Activated naive CD4-positive, alpha-beta T cell treated with Interleukin-2 at 50 U/mL for 16 hours (primary cell): ENCODE measurements at regions not wholly inside any gene's neighbourhood (a gene's known extent, or its start where the extent isn't known, plus 50 kb on each side); places are given as distances from the start of the nearest gene placed in this dataset.
A peak's percentile ranks its signal among the peaks of the same experiment; 100 is the strongest.

Experiments
- DNase-seq: peaks from one replicate; pipeline ENCODE4 v3.0.0-alpha.2; 2020

DNA sequence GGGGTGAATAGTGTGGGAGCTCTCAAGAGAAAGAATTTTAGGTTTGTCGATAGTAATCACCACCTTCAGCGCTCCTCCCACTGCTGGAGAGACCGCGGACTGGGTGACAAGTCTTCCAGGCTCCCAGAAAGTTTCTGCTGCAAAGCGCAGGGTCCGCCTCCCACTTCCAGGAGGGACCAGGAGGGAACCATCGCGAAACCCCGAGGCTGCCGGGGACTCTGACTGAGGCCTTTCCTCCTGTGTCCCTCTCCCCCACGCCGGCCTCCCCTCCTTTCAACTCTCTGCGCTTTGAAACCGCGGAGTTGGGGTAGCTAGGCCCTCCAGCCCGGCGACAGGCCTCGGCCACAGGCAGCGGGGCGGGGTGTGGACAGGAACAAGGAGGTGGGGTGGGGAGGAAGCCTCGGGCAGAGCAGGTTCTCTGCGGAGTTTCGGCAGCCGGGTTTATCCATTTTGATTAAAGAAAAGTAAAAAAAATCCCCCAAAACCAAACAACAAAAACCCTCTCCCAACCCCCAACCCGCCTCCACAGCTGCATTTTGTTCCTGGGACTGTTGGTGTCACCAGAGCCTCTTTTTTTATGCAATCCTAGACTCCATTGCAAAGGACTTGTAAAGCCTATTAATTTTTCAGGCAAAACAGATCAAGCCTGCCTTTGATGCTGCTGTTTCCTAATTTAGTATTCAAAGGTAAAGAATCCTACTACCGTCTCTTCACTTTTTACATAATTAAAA, 157.2 kb downstream of the TM9SF2 start:
- peak; percentile 55 for DNase-seq

DNA sequence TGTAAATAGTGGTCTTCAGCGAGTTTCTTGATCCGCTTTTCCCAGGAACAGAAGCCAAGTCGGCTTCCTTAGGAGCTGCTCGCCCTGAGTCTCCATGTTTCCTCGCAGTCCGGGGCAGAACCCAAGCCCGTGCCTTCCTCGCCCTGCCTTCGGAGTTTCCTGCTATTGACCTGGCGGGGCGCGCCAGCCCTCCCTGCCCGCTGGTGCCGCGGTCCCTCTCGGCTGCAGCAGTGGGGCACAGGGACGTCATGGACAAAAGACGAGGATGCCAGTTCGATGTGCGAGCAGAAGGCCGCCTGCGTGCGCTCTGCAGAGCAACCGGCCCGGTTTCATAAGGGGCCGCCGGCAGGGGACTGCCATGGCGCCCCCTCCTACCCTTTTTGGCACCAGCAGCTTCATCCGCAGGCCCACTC, 156.6 kb downstream of the TM9SF2 start:
- DNase-seq, result peak; percentile 37

DNA sequence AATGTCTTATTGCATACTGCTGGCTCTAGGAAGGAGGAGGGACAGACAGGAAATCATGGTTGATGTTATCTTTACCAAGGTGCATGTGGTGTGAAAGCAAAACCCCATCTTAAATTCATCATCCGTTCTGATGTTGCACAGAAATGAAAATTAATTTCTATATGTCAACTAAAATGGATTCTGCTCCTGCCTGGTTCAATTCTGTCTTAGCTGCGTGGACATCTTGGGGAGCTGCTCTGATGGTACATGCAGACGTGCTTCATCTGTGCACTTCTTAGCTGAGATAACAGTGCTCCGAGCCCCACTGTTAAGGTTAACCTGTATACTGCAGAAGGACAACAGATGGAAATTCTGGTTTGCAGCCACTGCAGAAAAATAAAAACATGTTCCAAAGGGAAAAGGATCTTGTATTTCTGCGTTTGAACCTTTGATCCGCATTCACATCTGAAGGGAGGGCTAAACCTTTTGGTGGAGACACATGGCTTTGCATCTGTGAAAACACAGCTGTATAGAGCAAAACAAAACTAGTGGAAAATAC, 155.6 kb downstream of the TM9SF2 start:
- peak; percentile 18 for DNase-seq

DNA sequence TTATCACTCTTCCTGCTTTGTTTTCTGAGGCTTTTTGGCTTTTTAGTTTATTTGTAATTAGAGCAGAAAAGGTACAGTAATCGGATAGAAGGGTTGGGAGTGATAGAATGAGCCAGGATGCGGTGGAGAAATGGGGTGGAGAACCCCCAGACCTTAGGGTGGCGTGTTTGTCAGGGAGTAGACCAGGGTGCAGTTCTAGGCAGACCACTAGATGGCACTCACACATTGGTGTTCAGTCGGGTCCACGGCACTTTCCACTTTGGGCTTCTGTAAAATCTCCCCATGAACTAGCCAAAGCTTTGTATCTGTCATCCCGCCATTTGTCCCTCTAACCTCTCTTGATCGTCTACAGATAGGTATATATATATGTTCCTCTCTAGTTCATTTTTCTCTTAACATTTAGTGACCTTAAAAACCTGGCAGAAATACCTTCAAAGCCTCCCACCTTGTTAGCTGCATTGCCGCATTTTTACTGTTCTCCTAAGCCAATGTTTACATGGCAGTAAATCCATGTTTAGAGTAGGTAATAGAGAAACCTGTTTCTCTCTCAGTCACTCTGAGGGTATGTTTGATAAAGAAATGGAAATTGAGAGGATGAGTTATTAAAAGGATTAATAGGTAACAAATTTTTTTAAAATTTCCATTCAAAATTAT, 154.9 kb downstream of the TM9SF2 start:
- DNase-seq, result peak; percentile 84

DNA sequence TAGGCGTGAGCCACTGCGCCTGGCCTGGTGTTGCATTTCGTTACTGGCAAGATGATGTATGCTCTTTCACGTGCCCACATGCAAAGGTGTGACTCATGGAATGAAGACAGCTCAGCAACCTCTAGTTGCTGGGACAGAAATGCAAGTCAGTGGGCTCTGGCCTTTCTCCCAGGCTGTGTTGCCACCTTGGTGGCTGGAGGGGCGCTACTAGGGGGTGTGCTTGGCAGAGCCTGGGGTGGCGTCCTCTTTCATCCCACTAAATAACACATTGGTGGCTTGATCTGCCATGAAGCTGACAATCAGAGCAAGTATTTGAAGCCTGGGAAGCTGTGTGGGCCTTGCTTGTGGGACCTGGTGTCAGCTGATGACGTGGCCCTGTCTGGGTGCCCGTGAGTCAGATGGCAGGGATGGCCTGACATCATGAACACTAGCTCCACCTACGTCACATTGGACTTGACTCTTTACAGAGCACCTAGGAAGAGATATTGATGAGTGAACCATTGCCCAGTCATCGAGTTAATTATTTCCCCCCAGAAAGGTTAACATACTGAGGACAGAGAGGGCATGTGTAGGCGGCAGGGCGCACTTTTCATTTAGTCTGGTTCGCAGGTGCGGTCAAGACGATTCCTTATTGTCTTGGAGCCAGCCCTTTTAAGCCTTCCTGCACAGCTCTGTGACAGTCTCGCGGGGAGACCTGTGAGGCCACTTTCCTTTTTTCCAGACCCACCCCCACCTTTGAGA, 154.2 kb downstream of the TM9SF2 start:
- DNase-seq, result peak; percentile 37

DNA sequence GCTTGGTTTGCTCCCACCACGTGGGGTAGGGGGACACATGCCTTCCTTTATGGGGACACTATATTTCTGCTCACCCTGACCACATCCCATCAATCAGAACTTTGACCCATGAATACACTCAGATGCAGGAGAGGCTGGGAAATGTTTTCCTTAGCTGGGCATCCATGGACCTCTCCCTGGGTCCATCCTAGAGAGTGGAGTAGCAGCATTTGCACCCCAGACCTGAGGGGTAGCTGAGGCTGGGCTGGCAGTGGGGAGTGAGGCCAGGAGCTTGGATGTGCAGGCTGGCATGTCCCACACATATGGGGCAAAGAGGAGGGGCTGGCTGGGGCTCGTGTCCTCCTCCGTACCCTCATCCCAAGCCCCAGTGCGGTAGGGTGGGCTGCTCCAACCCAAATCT, 152.8 kb downstream of the TM9SF2 start:
- no peak for DNase-seq

DNA sequence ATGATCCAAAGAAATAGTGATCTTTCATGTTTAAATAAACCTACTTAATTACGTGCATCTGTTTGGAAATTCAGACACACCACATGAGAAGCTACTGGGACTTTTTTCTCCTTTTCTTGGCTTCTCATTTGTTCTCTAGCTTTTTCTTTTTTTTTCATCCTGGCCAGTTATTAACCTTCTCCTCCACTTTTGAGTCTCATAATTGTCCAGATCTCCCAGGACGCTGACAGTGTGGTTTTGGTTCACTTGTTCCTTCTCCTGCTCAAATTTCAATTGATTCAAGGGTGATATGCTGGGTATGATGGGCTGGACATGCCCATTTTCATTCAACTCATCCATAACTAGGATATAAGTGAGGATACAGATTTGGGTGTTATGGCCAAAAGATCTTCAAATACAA, 152.3 kb downstream of the TM9SF2 start:
- DNase-seq, result no peak

DNA sequence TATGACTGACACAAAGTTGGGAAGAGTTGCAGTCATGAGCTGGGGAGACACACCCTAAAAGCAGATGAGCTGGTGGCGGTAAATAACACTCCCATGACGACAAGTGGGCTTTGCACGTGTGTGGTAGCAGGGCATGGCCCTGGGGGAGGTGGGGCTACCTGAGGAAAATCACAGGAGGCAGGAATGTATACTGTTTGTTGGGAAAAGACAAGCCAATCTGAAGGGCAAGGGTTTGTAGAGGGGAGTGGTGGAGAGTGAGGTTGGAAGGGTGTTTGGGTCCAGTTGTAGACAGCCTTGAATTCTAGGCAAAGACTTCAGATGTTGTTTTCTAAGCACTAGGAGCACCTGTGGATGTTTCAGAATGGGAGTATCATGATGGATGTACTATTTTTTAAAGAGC, 151.6 kb downstream of the TM9SF2 start:
- DNase-seq, result no peak

DNA sequence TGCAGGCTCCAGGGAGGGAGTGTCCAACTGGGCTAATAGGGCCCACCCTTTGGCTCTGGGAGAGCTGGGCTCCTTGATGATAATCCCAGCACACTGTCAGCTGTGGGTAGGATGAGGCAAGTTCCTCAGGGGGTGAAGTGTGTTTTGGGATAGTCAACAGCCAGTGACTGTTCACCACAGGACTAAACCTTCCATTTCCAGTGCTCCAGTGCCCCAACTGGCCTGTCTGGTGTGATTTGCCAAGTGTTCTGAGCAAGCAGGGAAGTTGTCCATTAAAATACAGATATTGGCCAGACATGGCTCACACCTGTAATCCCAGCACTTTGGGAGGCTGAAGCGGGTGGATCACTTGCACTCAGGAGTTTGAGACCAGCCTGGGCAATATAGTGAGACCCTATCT, 150.9 kb downstream of the TM9SF2 start:
- no peak for DNase-seq

DNA sequence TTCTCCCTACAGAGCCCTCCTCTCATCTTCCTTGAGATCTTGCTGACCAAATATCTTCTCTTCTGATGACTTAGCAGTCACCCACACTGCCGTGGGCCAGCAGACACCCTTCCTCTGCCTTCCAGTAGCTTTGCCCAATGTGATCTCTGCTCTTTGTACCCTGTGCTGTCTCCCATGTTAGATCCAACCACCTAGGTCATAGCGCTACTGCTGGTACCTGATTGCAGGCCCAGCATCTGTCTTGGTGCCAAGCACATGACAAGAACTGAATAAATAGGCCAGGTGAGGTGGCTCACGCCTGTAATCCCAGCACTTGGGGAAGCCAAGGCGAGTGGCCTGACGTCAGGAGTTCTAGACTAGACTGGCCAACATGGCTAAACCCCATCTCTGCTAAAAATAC, 149.7 kb downstream of the TM9SF2 start:
- no peak for DNase-seq

DNA sequence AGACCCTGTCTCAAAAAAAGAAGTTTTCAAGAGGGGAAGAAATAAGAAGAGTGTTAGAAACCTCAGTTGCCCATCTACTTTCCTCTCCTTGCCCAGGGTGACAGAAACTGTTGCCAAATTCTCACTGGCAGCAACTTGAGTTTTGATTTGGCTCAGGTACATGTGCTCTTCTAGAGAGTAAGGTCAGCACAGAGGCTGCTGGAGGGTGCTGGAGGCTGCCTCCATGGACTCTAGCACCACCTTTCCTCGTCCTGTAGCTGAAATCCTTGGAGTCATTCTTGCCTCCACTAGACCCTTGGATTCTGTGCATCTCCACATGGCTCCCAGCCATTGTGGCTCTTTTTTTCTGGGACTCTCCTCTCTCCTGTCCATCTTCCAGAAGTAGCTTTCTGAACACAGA, 149.1 kb downstream of the TM9SF2 start:
- no peak for DNase-seq

DNA sequence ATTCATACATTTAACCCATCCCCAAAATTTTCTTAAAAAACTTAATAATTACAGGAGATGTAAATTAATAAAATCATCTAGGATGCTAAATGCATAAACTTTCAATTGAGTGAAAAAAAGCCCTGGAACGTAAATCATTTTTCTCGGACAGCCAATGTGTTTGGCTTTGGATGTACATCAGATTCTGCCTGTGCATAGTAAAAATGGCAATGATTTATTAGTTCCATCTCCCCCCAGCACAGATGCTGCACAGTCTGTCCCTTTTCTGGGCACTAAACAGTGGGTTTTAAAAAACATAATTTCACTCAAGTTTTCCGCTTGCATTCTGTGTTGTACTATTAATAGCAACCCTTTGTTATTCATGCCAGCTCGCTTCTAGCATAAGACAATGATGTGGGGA, 147.7 kb downstream of the TM9SF2 start:
- no peak for DNase-seq

DNA sequence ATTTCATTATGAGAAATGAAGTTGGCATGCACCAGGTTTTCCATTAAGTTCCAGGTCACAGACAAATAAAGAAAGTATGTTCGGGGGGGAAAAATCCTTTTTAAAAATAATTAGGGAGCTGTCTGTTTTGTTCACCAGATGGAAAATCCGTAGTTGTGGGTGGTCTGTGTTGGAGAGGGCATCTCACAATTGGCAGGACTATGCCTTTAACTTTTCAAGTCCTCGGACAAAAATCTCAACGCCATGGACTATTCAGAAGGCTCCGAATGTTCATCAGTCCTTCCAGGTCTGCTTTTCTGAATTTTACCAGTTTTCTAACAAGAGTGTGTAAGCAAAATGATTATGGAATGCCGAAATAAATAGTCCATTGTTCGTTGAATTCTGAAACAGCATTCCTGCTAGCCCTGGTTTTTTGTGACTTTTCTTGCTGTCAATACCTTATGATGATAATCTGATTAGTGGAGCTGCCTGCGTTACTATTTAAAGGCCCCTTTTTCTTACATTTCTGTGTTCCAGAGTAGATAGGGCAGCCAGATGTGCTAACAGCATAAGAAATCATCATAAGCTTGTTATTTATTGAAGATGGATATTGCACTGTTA, 146.9 kb downstream of the TM9SF2 start:
- no peak for DNase-seq

DNA sequence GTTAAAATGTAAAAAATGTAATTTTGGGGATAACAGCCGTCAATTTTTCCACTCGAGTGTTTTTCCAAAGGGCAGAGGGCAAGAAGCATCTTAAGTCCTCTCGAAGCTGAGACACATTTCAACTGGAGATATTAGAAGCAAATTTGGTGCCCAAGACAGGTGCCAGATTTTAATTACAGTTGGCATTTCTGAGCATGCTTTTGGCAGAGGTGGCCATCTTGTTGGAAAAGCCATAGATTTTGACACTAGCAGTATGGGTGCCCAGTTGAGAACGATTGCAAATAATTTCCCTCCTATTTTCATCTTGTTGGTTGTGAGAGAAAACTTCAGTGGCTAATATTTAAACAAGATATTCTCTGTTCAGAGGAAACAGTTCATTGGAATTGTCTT, 146.3 kb downstream of the TM9SF2 start:
- no peak for DNase-seq

DNA sequence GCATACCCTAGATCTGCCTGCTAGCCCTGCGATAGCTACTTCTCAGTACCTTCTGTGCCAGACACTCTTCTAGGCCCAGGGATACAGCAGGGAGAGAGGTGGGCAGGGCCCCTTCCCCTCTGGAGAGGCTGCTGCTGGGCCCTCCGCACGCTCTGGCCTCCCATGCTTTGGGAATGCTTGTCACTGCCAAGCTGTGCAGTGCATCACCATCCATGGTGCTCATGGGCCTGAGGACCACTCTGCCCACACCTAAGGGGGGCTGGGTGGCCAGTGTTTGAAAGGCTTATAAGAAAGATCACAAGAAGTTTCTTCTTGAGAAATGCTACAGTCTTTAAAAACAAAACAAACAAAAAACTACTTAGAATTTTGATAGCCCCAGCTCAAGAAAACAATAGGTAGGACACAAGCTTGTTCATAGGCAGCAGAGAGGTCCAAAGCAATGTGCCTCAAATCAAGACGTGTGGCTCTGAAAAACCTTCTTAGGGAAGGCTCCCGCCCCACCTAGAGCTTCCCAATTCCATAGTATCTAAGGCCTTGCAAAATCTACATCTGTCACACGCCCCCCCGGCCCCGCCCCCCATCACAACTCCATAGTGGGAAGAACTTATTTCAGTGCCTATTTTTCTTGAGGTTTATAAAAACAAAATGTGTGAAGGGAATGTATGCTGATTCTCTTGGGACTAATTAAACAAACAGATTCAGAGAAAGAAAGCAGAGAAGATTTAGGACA, 145.8 kb downstream of the TM9SF2 start:
- DNase-seq, result no peak

DNA sequence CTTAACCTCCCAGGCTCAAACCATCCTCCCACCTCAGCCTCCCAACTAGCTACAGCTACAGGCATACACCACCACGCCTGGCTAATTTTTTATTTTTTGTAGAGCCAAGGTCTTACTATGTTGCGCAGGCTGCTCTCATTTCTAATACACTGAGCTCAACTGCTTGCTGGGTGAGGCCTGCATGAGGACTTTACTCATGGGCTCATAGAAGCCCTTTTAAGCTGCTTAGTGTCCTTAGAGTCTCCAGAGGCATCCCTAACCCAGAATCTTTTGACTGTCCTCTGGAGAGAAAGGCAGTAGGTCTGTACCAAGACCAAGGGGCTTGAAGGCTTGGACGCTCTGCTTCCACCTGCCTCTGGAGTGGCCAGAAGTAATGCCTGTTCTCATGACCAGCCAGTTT, 141.6 kb downstream of the TM9SF2 start:
- no peak for DNase-seq

DNA sequence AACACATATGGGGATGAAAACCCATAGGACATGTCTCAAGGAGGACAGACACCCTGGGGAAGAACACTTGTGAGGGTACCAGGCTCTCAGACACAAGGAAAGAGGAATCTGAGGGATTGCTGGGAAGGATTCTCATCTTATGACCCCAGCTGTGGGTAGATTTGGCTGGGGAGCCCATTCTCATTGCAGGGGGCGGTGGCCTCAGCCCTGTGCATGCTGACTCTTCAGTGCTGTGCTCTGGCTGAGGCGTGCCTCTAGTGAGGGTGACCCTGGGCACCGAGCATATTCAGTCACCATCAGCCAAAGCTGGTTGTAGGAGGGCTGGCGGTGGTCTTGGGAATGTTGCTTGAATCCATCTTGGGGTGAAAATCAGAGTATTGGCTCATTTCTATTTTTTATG, 140.7 kb downstream of the TM9SF2 start:
- DNase-seq, result no peak

DNA sequence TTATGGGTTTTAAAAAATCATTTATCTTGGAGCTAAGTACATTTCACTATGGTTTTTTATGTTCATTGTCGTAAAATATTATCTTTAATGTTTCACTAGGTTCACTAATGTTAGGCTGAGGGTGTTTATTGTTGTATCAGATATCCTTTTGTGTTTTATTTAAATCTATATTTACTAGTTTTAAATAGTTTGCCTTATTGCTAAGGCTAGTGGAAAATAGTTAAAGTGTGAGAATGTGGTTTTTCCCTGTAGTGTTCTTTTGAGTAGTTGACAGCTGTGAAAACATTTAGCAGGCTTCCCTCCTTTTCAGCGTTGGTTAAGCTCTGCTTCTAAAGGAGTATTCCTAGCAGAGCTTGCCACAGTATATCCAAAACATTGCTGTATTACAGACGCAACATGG, 139.0 kb downstream of the TM9SF2 start:
- DNase-seq, result no peak

DNA sequence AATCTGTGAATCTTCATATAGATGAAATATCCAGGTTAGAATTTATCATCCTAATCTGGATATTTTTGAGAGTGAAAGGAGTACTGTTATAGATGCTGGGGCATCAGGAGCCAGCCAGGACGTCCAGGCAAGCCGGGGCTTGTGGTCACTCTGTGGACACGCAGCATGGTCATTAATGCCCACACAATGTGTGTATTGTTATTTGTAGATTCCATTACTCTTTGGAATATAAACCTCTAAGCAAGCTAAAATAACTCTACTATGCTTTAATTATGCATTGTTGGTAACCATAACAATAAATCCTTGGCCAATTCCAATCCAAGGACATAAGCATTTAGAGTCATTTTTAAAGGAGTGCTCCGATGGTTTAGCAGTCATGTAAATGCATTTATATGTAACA, 137.9 kb downstream of the TM9SF2 start:
- DNase-seq, result no peak

DNA sequence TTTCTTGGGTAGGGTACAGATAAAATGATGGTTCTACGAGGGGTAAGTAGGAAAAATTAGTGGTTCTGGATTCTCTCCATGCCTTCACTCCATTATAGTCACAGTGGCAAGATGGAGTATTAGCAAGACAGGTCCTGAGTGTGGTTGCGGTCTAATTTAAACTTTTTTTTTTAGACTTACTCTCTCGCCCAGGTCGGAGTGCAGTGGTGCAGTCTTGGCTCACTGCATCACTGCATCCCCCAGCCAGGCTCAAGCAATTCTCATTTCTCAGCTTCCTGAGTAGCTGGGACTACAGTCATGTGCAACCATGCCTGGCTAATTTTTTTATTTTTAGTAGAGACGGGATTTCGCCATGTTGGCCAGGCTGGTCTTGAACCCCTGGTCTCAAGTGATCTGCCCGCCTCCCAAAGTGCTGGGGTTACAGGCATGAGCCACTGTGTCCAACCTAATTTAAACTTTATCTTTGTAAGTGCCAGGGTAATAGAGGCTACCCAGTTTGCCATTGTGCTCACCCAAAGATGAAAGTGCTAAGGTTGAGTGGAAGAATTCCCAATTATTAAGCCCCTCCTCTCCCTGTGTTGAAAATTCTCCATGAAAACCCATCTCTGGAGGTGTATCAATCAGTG, 135.6 kb downstream of the TM9SF2 start:
- no peak for DNase-seq

DNA sequence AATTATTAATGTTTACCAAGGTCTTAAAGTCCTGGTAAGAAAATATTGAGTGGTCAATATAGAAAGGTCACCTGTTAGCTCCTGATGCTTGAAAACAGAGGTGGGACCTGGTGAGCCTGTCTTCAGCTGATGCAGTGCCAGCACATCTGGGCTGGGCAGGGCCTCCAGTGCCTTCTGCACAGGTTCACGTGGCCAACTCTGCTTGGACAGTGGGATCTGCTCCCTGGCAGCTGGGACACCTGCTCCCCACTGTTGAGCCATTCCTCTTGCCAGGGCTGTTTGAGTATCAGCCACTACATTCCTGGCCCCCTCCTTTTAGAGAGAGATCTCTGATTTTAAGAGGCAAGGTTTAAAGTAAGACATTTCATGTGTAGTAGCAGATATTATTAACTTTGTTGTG, 135.0 kb downstream of the TM9SF2 start:
- no peak for DNase-seq

DNA sequence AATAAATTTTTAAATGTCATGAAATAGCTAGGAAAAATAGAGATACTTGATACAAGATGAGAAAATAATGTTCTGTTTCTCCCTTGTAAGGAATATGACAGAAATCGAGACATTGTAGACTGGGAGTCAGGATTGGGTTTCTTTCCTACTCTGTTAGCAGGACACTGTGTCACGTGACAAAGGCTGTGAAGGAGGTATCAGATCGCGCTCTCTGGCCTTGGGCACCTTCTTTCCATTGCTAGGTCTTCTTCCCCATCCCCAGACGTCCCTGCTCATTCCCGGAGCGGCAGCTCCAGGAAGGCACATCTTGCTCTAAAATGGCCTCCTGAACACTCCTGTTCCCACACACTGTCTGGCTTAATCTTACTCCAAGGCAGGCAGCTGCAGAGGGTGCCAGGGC, 133.4 kb downstream of the TM9SF2 start:
- no peak for DNase-seq
